ENCODE measurements at regions not wholly inside any gene's neighbourhood (a gene's known extent, or its start where the extent isn't known, plus 50 kb on each side); places are given as distances from the start of the nearest gene placed in this dataset.
A peak's percentile ranks its signal among the peaks of the same experiment; 100 is the strongest.

DNA sequence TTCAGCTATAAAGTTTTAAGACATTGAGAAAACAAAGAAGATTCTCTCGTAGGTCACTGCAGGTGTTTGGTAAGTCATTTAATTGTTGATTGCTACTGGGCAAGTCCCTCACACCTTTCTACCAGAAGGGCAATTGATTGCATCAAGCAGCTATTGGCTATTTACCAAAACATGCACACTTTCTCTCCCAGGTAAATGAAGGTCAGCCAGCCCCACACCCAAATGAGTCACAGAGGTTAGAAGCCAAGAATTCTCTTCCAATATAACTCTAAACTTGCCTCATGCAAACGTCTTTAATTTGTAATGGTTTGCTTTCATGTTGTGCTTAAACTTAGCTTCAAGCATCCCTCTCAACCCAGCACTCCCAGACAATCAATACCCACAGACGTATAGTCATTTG lies 475.3 kb upstream of the ADGRL2 start:
- no peak for DNase-seq

DNA sequence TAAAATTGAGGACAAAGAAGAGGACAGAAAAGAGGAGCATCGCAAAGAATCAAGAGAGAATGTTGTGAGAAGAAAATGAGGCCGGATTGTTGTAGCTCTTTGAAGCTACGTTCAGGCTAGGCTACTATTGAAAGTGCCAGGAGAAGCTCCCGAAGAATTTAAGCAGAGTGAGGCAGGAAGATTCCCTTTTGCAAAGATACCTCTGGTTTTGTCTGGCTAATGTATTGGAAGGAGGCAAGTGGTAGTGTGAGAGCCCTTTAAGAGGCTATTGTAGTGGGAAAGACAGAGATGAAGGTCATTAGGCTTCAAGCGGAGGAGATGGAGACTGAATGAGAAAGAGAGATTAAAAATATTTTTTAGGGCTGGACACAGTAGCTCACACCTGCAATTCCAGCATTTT lies 476.9 kb upstream of the ADGRL2 start:
- DNase-seq: no peak

- DNase-seq: no peak
Observed at GRCh38 chr1:81317191-81317590, 483.5 kb upstream of the ADGRL2 start.

- no peak for DNase-seq
Observed at GRCh38 chr1:81314513-81315233, 486.1 kb upstream of the ADGRL2 start.

GRCh38 chr1:81313289-81313688 lies 487.4 kb upstream of the ADGRL2 start:
- DNase-seq: no peak

DNA sequence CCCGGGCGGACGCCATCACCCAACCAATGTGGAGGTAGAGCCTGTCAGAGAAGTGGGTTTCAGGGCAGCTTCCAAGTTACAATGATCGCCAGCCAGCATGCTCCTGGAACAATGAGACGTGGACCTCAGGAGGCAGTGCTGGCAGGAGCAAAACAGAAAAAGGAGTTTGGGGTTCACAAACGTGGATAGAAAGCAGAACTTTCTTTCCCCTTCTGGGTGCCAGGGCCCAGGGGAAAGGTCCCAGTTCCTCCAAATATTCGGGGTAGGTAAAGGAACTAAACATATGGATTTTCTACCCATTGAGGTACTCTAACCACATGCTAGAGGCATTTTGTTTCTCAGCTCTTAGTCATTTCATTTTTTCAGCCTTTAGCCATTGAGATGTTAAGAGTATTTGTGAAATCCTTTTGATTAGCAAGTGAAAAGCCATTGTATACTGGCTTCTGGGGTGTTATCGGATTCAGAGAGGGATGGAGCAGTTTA lies 488.4 kb upstream of the ADGRL2 start:
- DNase-seq: no peak

DNA sequence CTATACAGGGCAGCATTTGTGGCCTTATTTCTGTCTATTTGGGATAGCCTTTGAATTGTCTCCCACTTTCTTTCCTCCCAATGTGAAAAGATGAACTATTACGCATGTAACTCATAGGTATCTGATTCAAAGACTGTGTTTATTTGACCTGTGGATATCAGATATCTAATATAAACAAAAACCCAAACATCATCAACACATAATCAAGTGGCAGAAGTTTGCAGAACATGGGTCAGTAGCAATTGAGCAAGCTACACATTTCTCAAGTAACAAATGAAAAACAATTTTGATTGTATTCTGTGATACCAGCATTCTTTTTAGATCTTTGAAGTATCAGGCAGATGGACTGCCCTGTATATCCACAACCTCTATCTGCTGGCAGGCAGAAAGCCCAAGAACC lies 490.5 kb upstream of the ADGRL2 start:
- no peak for DNase-seq

GRCh38 chr1:81308191-81308590 lies 492.5 kb upstream of the ADGRL2 start:
- no peak for DNase-seq

DNA sequence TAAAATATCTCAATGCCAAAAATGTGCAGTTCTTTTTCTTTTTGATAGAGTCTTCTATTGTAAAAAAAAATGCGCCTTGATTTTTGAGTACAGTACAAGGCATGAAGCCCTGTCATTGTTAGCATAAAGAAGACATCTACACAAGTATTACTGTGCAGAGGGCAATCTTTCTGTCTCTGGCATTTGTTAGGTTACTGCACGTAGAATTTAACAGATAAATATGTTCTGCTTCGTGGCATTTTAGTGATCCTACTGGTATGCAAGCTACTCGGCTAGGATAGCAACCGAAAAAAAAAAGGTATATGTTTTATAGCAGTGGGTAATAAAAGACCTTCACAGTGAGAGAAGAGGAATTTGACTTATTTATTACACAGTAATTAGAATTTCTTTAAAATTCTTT lies 492.9 kb upstream of the ADGRL2 start:
- DNase-seq: no peak

- DNase-seq: peak; percentile 62
Observed at GRCh38 chr1:81305997-81306452, 494.7 kb upstream of the ADGRL2 start.

- DNase-seq: peak; percentile 74
Observed at GRCh38 chr1:81304187-81304586, 496.5 kb upstream of the ADGRL2 start.

GRCh38 chr1:81299892-81300291 lies 500.8 kb upstream of the ADGRL2 start:
- no peak for DNase-seq

DNA sequence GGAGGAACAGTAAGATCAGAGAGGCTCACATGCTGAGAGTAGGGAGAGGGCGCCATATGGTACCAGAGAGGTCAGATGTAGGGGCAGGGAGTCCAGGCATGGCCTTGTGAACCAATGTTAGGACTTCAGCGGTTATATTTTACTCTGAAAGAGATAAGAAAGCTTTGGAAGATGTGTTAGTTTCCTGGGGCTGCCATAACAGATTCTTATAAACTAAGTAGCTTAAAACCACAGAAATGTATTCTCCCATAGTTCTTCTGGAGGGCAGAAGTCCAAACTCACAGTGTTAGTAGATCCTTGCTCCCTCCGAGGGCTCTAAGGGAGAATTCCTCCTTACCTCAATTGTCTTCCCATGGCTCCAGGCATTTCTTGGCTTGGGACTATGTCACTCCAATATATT lies 502.5 kb upstream of the ADGRL2 start:
- DNase-seq: peak; percentile 34

DNA sequence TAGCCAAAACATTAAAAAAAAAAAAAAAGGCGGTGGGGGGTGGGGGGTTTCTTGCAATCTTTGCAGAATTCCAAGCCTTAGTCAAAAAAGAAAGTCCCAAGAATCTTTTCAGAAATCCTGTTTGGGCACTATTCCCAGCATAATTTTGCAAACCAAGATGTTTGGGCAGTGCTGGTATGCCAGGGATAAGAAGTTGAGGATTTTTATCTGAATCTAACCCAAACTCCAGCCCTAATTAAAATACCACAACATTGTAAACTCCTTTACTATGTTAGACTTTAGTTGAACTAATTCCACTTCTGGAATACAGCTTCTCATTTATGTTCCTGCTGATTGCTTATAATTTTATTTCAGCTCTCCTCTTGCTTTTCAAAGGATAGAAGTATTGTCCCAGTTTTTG lies 504.1 kb upstream of the ADGRL2 start:
- peak; percentile 63 for DNase-seq

DNA sequence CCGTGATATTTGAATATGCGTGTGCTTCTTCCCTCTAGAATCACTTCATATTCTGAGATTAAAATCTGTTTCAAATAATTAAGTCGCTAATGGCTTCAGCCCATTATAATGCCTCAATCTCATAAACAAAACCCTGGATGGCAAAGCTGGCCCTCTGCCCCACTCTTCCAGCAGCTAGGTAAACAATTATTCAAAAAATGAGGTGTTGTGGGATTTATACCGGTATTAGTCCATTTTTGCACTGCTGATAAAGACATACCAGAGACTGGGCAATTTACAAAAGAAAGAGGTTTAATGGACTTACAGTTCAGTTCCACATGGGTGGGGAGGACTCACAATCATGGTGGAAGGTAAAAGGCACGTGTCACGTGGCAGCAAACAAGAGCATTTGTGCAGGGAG lies 510.4 kb upstream of the ADGRL2 start:
- DNase-seq: no peak

GRCh38 chr1:81288689-81289088 lies 512.0 kb upstream of the ADGRL2 start:
- DNase-seq: no peak

DNA sequence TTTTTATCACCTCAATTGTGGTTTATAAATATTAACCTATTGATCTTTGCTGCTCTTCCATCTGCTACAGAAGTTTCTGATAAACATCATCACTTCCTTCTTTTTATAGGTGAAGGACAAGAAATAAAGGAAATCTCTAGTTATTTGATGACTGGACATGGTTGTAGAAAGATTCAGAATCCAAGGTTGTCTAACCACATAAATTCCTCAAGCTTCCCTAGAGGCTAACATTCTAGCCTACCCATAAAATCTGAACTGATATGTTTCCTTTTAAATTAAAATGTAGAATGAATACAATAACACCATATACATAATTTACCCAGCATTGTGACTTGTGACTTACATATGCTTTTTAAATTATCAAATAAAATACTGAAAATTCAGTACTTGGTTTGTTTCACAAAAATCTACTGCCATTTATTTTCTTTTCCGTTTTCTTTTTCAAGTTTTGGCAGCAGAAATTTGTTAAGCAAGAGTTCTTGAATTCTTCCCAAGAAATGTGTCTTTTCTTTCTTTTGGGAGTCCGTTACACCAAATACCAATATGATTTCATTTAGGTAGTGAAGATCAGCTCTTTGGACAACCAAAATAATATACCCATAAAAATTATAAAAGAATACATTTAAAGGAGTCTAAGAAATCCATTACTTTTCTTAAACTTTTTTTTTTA lies 513.2 kb upstream of the ADGRL2 start:
- DNase-seq: peak; percentile 28

GRCh38 chr1:81270051-81270450 lies 530.7 kb upstream of the ADGRL2 start:
- no peak for DNase-seq

GRCh38 chr1:81264976-81265375 lies 535.8 kb upstream of the ADGRL2 start:
- no peak for DNase-seq

DNA sequence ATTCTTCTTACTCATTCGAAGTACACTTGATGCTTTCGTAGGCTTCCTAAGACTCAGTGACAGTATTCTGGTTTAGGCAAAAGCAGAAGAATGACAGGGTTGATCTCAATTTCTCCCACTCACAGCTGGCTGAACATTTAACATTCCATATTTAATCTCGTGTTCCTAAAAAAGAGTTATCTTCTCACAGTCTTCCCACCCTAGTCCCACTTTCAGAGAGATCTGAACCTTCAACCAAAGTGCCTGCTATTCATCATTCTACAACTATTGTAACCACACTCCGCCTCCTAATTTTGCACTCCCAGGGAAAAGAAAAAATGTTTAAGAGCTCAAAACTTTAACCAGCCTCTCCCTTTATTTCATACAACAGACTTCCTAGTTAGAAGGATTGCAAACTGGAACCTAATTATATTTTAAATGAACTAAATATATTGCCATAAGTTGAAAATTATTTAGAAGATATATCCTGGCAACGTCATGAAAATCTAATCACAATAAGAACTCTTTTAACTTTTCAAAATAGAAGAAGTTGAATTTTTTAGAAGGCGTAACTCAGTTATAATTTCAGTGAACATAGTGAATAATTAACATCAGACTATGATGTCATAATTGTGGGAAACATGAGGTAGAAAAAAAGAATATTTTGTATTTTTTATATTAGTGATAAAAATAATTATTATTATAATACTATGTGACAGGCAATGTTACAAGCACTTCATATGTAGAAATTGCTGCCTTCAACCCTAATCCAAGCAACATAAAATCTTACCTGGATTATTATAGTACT lies 540.9 kb upstream of the ADGRL2 start:
- no peak for DNase-seq

DNA sequence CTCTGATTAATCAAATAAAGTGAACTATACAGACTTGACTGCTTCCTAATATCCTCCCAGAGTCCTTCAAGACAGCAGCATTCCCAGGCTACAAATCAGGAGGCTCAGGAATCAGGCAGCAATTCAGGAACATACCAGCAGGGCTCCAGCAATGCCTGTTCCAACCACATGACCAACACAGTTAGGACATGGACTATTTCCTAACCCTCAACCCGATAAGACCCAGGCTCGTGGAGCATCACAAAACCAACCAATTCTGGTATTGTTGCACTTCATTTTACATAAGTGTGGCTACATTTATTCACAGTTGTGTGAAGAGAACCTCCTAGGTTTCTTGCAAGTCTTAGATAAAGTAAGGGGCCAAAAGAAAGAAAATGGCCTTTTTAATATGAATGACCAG lies 546.2 kb upstream of the ADGRL2 start:
- no peak for DNase-seq

GRCh38 chr1:81254068-81254467 lies 546.7 kb upstream of the ADGRL2 start:
- DNase-seq: no peak

GRCh38 chr1:81252471-81253151 lies 548.1 kb upstream of the ADGRL2 start:
- no peak for DNase-seq
